Mesenteric fat pad (tissue), 1 donor: ENCODE measurements at regions not wholly inside any gene's neighbourhood (a gene's known extent, or its start where the extent isn't known, plus 50 kb on each side); places are given as distances from the start of the nearest gene placed in this dataset.
"Not testable (repeated sequence)": the region's sequence is repeated elsewhere in the genome, so short reads cannot be mapped to it uniquely, and the experiment has no call there.

ENCODE experiments used
- DNase-seq: peaks from one replicate; pipeline ENCODE4 v3.0.0-alpha.2; 2020; ENCODE audit warnings: low spot score
- donor health status: DM: yes; HTN: yes; CAD: no.

DNA sequence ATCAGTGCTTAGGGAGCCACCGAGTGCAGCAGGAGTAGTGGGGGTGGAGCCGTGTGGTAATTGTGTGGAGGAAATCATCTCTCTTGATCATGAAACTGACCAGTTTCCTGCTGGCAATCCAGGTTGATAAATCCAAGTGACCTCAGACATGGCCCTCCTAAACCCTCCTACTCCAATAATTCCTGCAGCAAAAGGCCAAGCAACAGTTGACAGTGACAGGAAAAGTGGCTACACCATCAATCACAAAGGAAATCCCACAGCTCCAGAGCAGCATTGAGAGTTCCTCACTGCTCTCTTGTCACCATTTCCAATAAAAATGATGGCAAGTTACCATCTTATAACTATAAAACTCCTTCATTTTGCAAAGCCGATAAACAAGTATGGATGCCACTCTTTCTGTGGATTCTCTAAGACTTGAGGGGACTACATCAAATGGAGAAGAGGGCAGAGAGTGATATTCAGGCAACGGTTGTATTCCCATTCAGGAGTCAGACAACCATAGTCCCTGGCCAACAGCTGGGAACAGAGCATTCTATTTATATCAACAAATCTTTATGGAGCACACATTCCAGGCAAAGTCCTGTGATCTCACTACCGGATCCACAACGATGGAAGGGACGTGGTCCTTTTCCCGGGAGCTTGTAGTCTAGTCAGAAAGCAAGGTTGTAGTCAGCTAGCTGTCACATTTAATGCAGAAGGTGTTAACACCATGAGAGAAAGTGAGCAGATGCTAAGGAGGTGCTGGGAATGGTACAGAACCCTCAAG, 312.5 kb upstream of the CTNNB1 start:
- no peak for DNase-seq

DNA sequence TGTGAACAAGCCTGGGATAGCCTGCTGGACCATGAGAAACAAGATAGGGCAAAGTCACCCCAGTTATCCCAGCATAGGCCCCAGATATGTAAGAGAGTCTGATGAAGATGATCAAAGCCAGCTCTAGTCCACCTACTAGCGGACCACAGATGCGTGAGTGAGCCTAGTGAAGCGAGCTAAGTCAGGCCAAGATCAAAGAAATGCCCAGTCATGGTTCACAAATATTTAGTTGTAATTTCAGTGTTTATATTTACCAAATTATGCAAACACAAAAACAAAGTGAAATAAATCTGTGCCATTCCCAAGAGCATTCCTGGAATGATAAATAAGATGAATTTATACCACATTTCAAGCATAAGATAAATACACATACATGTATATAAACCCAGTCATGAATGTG, 308.1 kb upstream of the CTNNB1 start:
- no peak for DNase-seq

DNA sequence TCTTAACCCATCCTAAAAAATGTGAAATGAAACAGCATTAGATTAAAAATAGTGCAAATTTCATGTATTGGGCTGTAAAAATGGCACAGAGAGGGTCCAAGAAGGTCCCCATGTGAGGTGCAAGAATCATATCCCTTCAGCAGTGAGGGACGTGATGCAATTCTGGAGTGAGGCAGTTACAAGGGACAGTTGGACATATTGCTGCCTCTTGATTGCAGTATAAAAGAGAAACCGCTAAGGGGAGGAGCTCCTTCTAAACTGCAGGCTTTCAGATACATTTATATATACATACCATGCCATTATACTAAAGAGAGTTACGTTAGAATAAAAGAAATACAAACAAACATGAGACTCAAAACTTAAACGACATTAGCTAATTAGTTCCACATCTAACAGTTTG, 304.2 kb upstream of the CTNNB1 start:
- no peak for DNase-seq

GRCh38 chr3:40899286-40899712, 300.0 kb upstream of the CTNNB1 start:
- no peak for DNase-seq

DNA sequence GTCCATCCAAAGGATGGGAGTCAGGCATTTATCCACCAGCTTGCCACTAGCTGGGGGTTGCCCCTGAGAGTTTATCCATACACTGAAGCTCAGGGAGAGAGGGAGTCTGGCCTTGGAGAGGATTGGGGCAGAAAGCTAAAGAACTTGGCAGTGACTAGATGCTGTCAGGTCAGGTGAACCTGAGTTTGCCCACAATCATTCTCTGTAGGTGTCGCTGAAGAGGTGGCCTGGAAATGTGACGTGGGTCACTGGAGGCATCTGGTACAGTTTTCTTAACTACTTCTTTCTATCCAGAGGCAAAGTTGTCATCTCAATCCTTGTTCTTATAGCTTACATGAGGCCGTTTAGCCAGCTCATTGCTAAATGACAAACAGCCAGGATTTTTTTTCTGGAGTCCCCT, 298.0 kb upstream of the CTNNB1 start:
- no peak for DNase-seq

- no peak for DNase-seq
Observed at GRCh38 chr3:40901796-40902195, 297.5 kb upstream of the CTNNB1 start.

GRCh38 chr3:40907907-40908465, 291.3 kb upstream of the CTNNB1 start:
- not testable (repeated sequence) for DNase-seq

- DNase-seq: no peak
Observed at GRCh38 chr3:40908612-40909011, 290.7 kb upstream of the CTNNB1 start.

- DNase-seq: no peak
Observed at GRCh38 chr3:40911264-40911663, 288.0 kb upstream of the CTNNB1 start.

DNA sequence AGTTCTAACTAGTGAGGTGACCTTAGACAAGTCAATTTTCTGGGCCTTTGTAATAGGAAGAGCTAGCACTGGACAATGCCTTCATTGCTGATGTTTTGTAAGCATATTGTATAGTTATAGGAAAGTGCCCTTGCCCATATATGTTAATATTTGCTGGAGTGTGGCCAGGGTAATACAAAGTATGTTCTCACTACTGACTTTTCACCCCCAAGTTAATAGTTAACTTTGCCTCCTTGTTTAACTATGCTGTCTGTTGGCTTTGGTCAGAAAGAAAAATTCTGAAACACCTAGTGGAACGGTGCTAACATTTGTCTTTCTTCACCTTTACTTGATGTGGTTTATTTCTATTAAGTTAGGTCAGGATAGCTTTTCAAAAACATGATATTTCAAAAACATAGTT, 287.4 kb upstream of the CTNNB1 start:
- no peak for DNase-seq

DNA sequence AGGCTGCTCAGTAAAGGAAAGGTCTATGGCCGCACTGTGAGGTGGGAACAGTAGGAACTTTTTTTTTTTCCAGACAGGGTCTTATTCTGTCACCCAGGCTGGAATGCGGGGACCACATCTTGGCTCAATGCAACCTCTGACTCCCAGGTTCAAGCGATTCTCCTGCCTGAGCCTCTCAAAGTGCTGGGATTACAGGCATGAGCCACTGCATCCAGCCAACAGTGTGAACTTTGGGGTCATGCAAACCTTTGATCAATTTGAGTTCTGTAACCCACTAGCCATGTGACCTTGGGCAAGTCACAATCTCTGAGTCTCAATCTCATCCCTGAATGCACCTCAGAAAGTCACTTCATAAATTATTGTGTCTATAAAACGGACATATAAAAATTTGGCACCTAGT, 286.8 kb upstream of the CTNNB1 start:
- DNase-seq: no peak

- no peak for DNase-seq
Observed at GRCh38 chr3:40913192-40913591, 286.1 kb upstream of the CTNNB1 start.

- no peak for DNase-seq
Observed at GRCh38 chr3:40913641-40914040, 285.7 kb upstream of the CTNNB1 start.

- DNase-seq: no peak
Observed at GRCh38 chr3:40914475-40914874, 284.8 kb upstream of the CTNNB1 start.

DNA sequence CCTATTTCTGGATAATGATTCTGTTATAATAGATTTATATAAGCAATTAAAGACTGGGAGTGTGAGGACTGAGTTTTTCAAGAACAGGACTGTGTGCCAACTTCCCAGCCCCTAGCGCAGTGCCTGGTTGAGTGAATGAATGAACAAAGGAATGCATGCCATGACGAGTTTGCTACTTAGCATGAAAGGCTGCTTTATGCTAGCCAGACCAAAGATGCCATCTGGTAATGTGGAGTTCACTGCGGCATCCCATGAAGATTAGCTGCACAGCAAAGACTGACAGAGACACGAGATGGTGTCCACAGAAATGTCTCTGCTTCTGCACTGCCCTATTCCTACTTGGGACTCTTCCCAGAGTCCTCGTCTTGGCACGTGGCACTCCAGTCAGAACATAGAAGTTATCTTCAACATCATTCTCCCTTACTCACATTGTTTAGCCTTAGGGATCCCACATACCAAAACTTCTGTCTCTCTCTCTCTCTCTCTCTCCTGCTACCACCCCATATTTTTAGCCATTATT, 283.9 kb upstream of the CTNNB1 start:
- no peak for DNase-seq

DNA sequence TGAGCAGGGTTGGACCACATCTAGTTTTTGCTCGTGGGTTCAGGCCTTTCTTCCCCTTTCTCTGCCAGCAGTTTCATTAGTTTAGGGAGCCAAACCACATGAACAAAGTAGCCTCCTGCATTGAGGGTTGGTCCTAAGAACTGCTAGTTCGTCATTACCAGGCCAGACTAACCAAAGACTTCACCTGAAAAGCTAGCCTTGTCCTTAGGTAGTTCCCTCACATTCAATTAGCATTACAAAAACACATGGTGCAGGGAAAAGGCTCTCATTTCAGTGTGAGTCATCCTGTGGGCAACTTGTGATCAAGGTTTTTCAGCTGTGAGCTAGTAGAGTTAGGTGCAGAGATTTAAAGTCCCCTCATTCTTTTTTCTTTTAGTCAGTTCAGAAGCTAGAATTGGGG, 279.3 kb upstream of the CTNNB1 start:
- DNase-seq: no peak

DNA sequence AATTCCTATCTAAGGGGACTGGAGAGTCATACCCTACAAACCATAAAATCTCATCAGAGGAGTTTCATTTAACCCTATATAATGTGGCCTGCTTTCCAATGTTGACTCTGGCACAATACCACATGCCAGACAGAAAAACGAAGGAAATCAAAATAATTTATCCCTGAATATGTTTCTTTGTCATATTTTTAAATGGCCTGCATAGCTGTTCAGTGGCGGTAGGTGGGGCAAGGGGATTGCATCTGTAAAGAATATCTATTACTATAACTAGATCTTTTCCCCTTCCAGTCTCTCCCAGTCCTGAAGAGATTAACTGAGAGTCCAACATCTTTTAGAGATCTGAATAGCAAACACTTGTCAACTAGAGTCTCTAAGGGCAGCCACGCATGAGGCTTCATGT, 278.1 kb upstream of the CTNNB1 start:
- no peak for DNase-seq

DNA sequence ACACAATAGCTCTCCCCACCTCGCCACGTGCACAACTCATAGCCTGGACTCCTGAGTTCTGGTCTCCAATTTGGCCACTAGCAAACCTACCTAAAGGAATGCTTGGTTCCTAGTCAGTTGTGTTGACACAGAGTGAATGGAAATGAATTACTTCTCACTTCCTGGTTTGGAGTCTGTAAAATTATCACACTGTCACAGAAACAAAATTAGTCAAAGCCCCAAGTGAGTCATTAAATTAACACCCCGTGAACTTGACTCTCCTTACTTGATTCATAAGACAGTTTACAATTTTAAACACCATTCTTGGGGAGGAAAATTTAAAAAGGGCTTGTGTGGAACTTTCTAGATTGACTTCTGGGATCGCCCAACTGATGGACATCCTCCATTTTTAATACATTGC, 276.2 kb upstream of the CTNNB1 start:
- DNase-seq: no peak

DNA sequence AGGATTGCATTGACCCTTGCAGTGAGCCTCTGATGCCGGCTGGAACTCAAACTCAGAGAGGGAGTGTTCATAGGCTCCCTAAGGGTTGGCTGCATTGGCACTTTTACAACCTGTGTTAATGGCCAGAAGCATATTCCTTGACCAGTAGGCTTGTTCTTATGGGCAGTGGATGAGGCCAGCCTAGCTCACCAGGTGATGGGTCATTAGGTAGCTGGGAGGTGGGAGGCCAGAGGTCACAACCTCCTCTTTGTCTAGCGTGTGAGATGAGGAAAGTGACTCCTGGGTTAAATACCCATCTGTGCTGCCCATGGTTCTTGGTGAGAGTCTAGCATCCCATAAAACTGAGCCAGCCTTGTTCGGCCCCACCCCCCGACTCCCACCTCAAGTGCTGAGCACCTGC, 275.7 kb upstream of the CTNNB1 start:
- DNase-seq: no peak

DNA sequence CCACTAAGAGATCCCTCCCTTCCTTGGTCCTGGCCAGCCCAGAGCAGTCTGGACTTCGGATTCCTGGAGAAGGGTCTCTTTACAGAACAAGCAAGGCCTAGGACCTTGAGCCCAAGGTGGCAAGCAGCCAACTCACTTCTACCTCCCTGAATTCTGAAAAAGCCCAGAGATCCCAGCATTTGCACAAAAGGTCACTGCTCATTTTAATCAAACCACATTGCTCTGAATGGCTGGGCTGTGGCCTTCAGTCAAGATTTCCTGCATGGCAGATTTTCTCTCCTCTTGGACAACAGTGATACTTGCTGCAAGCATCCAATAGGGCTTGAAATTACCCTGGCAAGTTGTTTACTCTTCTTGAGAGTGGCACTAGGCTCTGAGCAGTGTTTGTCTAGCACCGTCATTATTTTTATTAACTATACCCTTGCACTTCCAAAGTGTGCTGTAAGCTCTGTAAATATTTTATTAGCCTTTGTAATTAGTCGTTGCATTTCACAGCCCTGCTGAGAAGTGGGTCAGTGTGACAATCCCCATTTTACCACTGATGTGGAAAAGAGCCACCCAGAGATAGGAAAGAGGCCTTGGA, 274.7 kb upstream of the CTNNB1 start:
- no peak for DNase-seq

DNA sequence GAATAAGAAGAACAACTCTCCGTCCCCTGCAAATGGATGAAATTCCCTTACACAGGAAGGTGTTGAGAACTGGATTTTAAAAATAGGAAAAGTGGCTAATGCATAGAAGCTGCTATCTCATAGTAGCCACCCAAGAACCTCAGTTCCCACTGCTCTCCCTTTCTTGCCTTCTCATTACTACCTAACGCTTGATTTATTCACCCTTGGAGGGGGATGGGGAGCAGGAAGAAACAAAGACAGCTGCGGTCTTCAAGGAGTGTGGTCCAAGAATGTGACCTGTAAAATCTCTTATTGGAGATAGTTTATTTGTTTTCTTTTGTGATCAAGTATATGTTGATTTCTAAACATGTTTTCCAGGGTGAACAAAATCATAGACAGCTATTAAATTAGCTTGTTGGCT, 274.1 kb upstream of the CTNNB1 start:
- no peak for DNase-seq

- DNase-seq: no peak
Observed at GRCh38 chr3:40930131-40930538, 269.2 kb upstream of the CTNNB1 start.

GRCh38 chr3:40930756-40931155, 268.5 kb upstream of the CTNNB1 start:
- no peak for DNase-seq
